Glutamatergic neuron (in vitro differentiated cells): ENCODE measurements at regions not wholly inside any gene's neighbourhood (a gene's known extent, or its start where the extent isn't known, plus 50 kb on each side); places are given as distances from the start of the nearest gene placed in this dataset.

ENCODE experiments used
- DNase-seq: peaks from one replicate; pipeline ENCODE4 v3.0.0; 2022
- H3K27ac Mint-ChIP-seq: one replicate; pipeline ENCODE4 v1.8.0; 2020; ENCODE audit warnings: mild to moderate bottlenecking, mixed read lengths, inconsistent platforms; ENCODE audit not compliant: unreplicated experiment
- H3K27me3 Mint-ChIP-seq: one replicate; pipeline ENCODE4 v1.8.0; 2020; ENCODE audit warnings: mild to moderate bottlenecking, moderate library complexity, mixed read lengths, inconsistent platforms; ENCODE audit not compliant: unreplicated experiment
- H3K36me3 Mint-ChIP-seq: one replicate; pipeline ENCODE4 v1.8.0; 2020; ENCODE audit warnings: mild to moderate bottlenecking, mixed read lengths, inconsistent platforms; ENCODE audit not compliant: unreplicated experiment
- H3K4me1 Mint-ChIP-seq: one replicate; pipeline ENCODE4 v1.8.0; 2020; ENCODE audit warnings: mild to moderate bottlenecking, low read depth, mixed read lengths, inconsistent platforms; ENCODE audit not compliant: unreplicated experiment
- H3K4me3 Mint-ChIP-seq: one replicate; pipeline ENCODE4 v1.8.0; 2020; ENCODE audit warnings: mild to moderate bottlenecking, mixed read lengths, inconsistent platforms; ENCODE audit not compliant: unreplicated experiment
- H3K9me3 Mint-ChIP-seq: one replicate; pipeline ENCODE4 v1.8.0; 2020; ENCODE audit warnings: mild to moderate bottlenecking, moderate library complexity, mixed read lengths, inconsistent platforms; ENCODE audit not compliant: unreplicated experiment
- TF ChIP-seq, protein P1 (sequence below): fragments of 200-600 bp; sonication (generic); IDR thresholded peaks from one replicate; pipeline ENCODE4 v1.5.0; 2021; ENCODE audit not compliant: partially characterized antibody, unreplicated experiment

DNA sequence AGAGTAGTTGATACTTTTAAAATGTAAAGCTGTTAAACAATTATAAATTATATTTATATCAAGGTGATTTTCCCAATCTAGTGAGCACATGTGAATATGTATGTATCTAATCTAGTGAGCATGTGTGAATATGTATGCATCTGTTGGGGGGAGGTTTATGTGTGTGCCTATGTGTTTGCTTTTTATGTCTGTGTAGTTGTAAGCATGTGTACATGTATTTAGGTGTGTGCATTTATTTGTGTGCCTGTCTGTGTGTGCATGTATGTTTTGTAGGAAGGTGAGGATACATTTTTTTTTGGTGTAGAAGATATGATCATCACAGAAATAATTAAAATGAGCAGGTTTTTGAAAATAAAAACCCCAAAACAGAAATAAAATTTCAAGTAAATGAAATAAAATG, 318.9 kb upstream of the CHRM3 start:
- Mint-ChIP-seq H3K9me3 (no peaks in the 10 kb centered on the region), H3K27me3 (no peaks in the 10 kb centered on the region), H3K4me3 (no peak overlapping the region), H3K4me1 (no peaks in the 10 kb centered on the region), H3K27ac (no peak overlapping the region), H3K36me3 (no peaks in the 10 kb centered on the region)
- DNase-seq: no peak
- TF ChIP-seq, protein P1, sequence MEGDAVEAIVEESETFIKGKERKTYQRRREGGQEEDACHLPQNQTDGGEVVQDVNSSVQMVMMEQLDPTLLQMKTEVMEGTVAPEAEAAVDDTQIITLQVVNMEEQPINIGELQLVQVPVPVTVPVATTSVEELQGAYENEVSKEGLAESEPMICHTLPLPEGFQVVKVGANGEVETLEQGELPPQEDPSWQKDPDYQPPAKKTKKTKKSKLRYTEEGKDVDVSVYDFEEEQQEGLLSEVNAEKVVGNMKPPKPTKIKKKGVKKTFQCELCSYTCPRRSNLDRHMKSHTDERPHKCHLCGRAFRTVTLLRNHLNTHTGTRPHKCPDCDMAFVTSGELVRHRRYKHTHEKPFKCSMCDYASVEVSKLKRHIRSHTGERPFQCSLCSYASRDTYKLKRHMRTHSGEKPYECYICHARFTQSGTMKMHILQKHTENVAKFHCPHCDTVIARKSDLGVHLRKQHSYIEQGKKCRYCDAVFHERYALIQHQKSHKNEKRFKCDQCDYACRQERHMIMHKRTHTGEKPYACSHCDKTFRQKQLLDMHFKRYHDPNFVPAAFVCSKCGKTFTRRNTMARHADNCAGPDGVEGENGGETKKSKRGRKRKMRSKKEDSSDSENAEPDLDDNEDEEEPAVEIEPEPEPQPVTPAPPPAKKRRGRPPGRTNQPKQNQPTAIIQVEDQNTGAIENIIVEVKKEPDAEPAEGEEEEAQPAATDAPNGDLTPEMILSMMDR: no peak

DNA sequence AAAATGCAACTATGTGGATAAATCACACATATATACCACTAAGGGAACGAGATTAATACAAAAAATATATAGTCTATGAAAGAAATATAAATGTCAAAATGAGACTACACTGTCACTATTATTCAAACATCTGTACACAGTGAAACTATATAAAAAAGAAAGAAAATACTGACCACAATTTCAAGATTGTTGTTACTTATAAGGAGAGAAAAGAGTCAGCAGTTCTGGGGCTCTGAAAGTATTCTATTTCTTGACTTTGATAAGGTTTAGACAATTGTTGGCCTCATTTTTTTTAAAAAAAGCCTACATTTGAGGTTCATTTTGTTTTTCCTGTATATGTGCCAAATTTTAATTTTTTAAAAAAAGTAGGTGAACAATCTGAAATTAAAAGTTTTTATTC, 319.3 kb upstream of the CHRM3 start:
- DNase-seq: no peak
- Mint-ChIP-seq H3K36me3 (no peaks in the 10 kb centered on the region), H3K4me1 (no peaks in the 10 kb centered on the region), H3K27ac (no peak overlapping the region), H3K9me3 (no peaks in the 10 kb centered on the region), H3K4me3 (no peak overlapping the region), H3K27me3 (no peaks in the 10 kb centered on the region)
- TF ChIP-seq, protein P1: no peak

DNA sequence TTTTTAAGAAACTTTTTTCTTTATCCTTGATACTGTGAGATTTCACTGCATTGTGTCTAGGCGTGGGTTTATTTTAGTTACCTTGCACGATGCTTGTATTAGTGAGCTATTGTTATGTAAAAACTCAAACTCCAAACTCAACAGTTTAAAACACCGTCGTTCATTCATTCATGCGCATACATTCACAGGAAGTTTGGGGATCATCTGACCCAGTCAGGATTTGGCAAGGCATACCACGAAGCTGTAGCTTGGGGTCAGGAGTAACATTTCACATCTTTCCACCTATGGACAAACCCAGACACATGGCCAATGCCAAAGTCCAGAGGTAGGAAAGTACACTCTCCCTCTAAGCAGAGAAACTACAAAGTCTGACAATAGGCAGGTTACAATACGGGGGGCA, 324.6 kb upstream of the CHRM3 start:
- H3K27ac Mint-ChIP-seq: no peak overlapping the region
- peaks cover 1% of the 10 kb centered on the region for H3K27me3 Mint-ChIP-seq
- no peaks in the 10 kb centered on the region for H3K9me3 Mint-ChIP-seq
- H3K4me3 Mint-ChIP-seq: no peak overlapping the region
- H3K4me1 Mint-ChIP-seq: no peaks in the 10 kb centered on the region
- TF ChIP-seq, protein P1: no peak
- no peaks in the 10 kb centered on the region for H3K36me3 Mint-ChIP-seq
- DNase-seq: no peak

DNA sequence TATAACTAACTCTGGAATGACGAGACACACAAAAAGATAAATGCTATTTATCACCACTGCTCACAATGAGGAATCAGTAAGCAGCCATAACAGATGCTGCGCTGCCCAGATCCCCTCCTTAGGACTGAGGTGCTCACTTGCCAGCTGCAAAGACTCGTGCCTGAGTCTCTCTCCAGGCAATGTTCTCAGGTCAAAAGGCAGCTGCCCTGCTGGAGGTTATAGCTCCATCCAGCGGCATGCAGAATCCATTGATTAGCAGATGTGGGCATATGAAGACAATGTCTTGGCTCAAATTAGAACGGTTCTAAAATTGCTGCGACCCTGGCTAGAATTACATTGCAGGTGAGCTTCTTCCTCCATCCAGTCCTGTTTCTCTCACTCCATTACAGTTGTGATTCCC, 328.2 kb upstream of the CHRM3 start:
- H3K27ac Mint-ChIP-seq: no peak overlapping the region
- no peaks in the 10 kb centered on the region for H3K4me1 Mint-ChIP-seq
- peaks cover 2% of the 10 kb centered on the region for H3K27me3 Mint-ChIP-seq
- no peak overlapping the region for H3K4me3 Mint-ChIP-seq
- no peak for DNase-seq
- TF ChIP-seq, protein P1: no peak
- H3K36me3 Mint-ChIP-seq: no peaks in the 10 kb centered on the region
- no peaks in the 10 kb centered on the region for H3K9me3 Mint-ChIP-seq

DNA sequence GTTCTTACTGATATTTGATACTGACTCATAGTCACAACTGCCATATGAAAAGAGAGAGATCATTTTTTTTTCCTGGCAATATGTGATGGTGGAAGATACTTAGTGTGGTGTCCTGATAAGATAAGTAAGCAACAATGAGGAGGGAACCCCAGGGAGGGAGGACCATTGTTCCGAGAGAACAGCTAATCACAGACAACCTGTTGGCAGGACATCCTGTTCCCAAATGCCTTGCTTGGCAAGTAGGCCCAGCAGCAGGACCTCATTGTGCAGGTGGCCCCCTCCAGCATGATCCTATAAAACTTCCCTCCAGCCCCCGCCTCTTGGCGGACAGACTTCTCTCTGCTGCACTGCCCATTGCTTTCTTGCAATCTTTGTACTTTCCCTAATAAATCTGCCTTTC, 329.4 kb upstream of the CHRM3 start:
- Mint-ChIP-seq H3K9me3 (no peaks in the 10 kb centered on the region), H3K4me1 (no peaks in the 10 kb centered on the region), H3K36me3 (no peaks in the 10 kb centered on the region), H3K27ac (no peak overlapping the region), H3K4me3 (no peak overlapping the region), H3K27me3 (peaks cover 2% of the 10 kb centered on the region)
- no peak for DNase-seq
- TF ChIP-seq, protein P1: no peak
